ENCODE measurements at regions not wholly inside any gene's neighbourhood (a gene's known extent, or its start where the extent isn't known, plus 50 kb on each side); places are given as distances from the start of the nearest gene placed in this dataset.
A peak's percentile ranks its signal among the peaks of the same experiment; 100 is the strongest.

DNA sequence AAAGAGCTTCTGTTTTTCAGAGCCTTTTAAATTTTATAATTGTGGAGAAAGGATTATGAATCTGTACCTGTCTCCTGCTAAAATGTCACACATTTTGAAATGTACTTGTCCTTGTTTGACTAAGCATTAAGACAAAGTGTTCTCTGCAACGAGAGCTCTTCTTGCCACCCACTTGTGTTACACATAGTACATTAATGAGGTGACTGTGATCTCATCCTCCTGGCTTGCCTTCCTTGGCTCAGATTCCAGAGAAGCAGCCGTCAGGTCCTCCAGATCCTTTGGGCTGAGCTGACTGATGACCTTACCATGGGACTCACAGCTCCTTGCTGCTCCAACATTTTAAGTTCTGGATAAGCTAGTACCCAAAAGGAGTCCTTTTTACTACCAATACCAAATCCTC is 81.4 kb downstream of the BBS10 start:
- DNase-seq (ENCODE audit: low read depth), result peak; percentile 87
- no peak overlapping the region for H3K4me3 ChIP-seq (ENCODE audit: low read depth, low read length)
- TF ChIP-seq, protein P1, sequence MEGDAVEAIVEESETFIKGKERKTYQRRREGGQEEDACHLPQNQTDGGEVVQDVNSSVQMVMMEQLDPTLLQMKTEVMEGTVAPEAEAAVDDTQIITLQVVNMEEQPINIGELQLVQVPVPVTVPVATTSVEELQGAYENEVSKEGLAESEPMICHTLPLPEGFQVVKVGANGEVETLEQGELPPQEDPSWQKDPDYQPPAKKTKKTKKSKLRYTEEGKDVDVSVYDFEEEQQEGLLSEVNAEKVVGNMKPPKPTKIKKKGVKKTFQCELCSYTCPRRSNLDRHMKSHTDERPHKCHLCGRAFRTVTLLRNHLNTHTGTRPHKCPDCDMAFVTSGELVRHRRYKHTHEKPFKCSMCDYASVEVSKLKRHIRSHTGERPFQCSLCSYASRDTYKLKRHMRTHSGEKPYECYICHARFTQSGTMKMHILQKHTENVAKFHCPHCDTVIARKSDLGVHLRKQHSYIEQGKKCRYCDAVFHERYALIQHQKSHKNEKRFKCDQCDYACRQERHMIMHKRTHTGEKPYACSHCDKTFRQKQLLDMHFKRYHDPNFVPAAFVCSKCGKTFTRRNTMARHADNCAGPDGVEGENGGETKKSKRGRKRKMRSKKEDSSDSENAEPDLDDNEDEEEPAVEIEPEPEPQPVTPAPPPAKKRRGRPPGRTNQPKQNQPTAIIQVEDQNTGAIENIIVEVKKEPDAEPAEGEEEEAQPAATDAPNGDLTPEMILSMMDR (conservative IDR thresholded peaks at IDR 0.05; ENCODE audit: low read depth, low read length), result no peak

DNA sequence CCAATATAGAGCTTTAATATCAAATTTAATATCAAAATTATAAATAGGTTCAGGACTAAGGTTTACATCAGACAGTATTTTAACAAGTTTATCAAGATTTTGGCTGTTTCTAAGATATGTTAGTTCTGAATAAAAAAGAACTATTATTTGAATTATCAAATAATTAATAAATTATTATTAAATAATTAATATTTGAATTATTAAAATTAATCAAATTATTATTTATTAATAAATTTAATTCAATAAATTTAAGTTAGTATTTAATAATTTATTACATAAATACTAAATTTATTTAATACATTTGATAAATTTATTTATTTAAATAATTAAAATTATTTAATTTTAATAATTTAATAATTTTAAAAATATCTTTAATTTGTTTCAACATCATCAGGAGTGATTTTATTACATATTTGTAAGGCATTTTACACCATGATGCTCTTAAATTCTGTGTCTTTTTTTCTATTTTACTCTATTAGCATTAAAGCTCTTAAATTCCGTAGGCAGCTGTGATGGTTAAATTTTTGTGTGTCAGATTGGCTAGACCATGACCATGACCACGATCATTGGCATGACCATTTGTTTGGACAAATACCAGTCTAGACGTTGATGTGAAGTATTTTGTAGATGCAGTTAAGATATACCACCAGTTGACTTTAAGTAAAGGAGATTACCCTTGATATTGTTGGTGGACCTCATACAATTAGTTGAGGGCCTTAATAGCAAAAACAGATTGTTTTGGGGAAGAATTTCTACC is 82.6 kb downstream of the BBS10 start:
- no peak overlapping the region for H3K4me3 ChIP-seq (ENCODE audit: low read depth, low read length)
- no peak for DNase-seq (ENCODE audit: low read depth)
- TF ChIP-seq, protein P1 (conservative IDR thresholded peaks at IDR 0.05; ENCODE audit: low read depth, low read length), result no peak

DNA sequence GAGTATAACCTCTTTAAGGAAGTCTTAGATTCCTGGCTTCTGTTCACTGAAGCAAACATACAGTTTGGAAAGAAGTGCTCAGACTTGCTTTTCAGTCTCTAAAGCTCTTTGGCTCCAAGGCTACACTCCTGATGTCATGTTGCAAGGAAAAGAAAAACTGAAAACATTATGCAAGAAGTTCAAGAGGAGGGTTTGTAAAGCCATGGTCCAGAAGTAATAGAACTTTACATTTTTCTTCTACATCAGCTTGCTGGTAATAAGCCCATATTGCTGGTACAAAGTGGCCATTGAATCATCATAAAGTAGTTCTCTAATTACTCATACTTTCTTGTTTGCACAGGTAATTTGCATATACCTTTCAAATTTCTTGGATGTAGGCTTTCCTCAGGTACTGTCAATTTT is 83.6 kb downstream of the BBS10 start:
- no peak overlapping the region for H3K4me3 ChIP-seq (ENCODE audit: low read depth, low read length)
- DNase-seq (ENCODE audit: low read depth), result peak; percentile 82
- TF ChIP-seq, protein P1 (conservative IDR thresholded peaks at IDR 0.05; ENCODE audit: low read depth, low read length), result no peak

DNA sequence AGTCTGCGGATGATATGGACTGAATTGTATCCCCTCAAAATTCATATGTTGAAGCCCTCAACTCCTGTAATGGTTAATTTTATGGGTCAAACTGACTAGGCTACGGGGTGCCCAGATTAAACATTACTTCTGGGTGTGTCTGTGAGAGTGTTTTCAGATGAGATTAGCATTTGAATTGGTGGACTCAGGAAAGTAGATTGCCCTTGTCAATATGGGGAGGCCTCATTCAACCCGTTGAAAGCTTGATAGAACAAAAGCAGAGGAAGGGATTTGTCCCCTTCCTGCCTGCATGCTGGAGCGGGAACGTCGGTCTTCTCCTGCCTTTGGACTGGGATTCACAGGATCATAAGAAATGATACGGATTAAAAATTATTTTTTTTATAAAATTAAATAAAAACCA is 84.5 kb downstream of the BBS10 start:
- no peak for DNase-seq (ENCODE audit: low read depth)
- H3K4me3 ChIP-seq (ENCODE audit: low read depth, low read length), result no peak overlapping the region
- TF ChIP-seq, protein P1 (conservative IDR thresholded peaks at IDR 0.05; ENCODE audit: low read depth, low read length), result no peak

DNA sequence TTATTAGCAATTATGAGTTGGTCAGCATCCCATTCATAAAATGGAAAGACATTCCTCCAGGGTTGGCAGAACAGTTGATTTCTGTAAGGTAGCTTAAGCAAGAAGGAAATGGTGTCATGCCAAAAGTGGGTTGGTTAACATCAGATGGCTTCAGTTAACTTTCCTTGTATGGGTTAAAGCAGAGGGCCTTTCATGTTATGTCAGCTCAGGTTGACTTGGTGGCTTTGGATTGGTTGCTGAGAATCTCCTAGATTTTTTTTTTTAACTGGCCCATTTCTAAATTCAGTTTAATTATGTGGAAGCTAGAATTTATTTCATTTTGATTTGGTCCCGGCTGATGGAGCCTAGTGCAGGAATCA is 87.8 kb downstream of the BBS10 start:
- H3K4me3 ChIP-seq (ENCODE audit: low read depth, low read length), result peak overlapping the region; percentile 44
- DNase-seq (ENCODE audit: low read depth), result peak; percentile 61
- TF ChIP-seq, protein P1 (conservative IDR thresholded peaks at IDR 0.05; ENCODE audit: low read depth, low read length), result no peak

DNA sequence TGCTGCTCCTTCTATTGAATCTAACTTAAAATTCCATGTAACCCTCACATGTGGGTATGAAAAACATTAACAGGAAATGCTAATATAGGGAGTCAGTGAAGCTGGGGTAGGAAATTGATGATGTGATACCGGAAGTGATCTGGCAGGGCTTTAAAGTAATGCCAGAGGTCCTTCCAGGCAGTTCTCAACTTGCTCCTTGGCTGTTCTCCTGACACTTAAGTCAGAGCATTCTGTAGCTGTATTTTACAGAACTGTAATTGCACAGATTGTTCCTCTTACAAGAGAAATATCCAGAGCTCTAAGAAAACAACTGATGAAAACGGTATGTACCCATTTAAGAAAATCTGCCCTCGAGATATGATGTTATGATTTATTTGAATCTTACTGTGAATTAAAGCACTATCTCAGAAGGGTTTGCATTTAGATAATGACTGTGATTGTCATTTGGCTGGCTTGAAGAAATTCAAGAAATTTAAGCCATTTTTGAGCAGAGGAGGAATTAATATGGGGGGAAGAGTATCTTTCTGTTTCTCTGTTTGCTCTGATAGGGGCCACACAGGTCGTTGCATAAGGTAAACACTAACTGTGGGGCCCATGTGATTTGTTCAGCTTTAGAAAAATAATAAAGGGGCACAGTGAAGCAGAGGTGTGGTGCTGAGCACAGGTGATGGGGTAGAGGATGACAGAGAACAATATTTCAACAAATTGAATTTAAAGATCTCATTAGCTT is 88.4 kb downstream of the BBS10 start:
- peak; percentile 94 for DNase-seq (ENCODE audit: low read depth)
- TF ChIP-seq, protein P1 (conservative IDR thresholded peaks at IDR 0.05; ENCODE audit: low read depth, low read length), result no peak
- H3K4me3 ChIP-seq (ENCODE audit: low read depth, low read length), result peak overlapping the region; percentile 44
